Tibial nerve (tissue), 3 donors: ENCODE measurements at regions not wholly inside any gene's neighbourhood (a gene's known extent, or its start where the extent isn't known, plus 50 kb on each side); places are given as distances from the start of the nearest gene placed in this dataset.

Experiments
- CTCF ChIP-seq, 5 experiments: fragments of 200-600 bp in 3 of 5; fragments of 450-650 bp in 2 of 5; sonication (generic) in 3 of 5; IDR thresholded peaks; one replicate each; pipeline ENCODE4 v1.5.1; 2016 to 2019; ENCODE audit warnings: antibody characterized with exemption in 5 of 5, mild to moderate bottlenecking in 3 of 5, moderate library complexity in 2 of 5
- POLR2A ChIP-seq, 2 donors: fragments of 450-650 bp; IDR thresholded peaks; one replicate each; pipeline ENCODE4 v1.6.1; 2017; ENCODE audit warnings: antibody characterized with exemption in 2 of 2, mild to moderate bottlenecking in 2 of 2, moderate library complexity in 2 of 2

- TF ChIP-seq CTCF (IDR thresholded peaks at IDR 0.05): no peak
- TF ChIP-seq POLR2A (IDR thresholded peaks at IDR 0.05): no peak
Measured at GRCh38 chr4:137226900-137227299, 305.4 kb downstream of the PCDH18 start.
